HG02981 (cell line): ENCODE measurements at regions not wholly inside any gene's neighbourhood (a gene's known extent, or its start where the extent isn't known, plus 50 kb on each side); places are given as distances from the start of the nearest gene placed in this dataset.
"Not testable (repeated sequence)": the region's sequence is repeated elsewhere in the genome, so short reads cannot be mapped to it uniquely, and the experiment has no call there.

Experiments
- ATAC-seq: cut with Tn5 transposase; IDR thresholded peaks from one replicate; pipeline ENCODE4 v1.9.1; 2021; ENCODE audit warnings: mild to moderate bottlenecking, moderate library complexity; ENCODE audit not compliant: unreplicated experiment

DNA sequence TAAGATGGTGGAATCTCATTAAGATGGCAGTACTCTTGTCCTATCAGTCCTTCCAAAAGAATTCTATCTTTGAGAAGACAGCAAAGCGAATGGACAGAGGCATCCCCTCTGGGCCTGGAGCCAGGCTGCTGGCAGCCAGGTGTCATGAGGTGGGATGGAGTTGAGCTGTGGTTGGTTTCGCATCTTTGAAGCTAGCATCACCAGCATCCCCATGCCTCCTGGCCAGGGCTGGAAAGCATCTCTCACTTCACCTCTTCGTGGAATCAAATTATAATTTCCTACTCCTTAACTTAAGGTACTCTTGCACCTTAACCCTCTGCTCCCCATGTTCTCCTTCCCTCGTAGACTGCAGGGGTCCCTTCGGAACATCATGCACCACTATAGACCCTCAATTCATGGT, 248.3 kb downstream of the GADD45G start:
- ATAC-seq, result no peak

DNA sequence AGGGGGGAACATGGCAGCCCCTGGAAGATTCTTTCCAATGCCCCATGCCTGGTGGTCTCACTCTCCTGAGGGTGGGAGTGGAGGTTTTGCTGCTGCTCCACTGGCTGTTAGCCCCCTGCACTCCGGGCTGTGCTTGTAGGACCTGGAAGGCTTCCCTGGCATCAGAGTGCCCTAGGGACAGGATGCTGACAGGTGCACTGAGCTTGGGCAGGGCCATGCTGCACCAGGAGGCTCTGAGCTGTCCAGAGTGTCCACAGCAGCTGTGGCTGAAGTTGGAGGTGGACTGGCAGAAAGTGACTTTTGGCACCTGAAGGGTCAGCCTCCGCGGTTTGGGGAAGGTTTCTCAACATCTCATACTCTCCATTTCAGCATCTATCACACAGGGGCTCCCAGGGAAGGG, 249.1 kb downstream of the GADD45G start:
- no peak for ATAC-seq

DNA sequence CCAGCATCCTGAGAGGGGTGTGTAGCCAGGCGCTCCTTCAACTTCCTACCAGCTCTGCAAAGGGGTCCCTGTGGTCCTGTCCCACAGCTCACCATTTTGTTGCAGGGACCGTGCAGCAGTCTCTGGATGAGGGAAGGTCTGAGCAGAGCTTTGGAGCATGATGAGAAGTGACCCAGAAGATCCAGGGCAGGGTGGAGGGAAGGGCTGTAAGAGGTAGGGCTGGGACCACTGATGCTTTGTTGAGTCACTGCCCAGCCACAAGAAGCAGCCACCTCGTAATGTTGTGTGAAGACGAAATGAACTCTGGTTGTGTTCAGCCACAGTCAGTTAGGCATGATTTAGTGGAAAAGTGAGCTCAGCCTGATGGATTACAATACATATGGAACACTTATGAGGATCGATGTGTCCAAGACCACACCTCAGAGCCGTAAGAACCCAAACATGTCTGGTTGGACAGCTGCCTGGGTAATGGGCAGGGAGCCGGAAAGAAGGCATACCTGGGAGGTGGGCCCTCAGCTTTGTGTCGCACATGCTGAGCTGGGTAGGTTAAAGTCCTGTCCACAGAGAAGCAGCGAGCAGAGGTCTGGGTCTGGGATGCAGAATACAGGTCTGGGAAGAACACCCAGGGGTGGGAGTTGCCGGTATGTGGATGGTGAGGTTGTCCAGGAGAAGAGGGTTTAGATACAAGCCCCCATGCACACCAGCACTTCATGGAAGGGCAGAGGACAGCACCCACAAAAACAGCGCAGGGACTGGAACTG, 250.1 kb downstream of the GADD45G start:
- ATAC-seq, result no peak

- not testable (repeated sequence) for ATAC-seq
Observed at GRCh38 chr9:89856296-89856695, 251.5 kb downstream of the GADD45G start.

- ATAC-seq, result not testable (repeated sequence)
Observed at GRCh38 chr9:89856950-89857349, 252.1 kb downstream of the GADD45G start.

DNA sequence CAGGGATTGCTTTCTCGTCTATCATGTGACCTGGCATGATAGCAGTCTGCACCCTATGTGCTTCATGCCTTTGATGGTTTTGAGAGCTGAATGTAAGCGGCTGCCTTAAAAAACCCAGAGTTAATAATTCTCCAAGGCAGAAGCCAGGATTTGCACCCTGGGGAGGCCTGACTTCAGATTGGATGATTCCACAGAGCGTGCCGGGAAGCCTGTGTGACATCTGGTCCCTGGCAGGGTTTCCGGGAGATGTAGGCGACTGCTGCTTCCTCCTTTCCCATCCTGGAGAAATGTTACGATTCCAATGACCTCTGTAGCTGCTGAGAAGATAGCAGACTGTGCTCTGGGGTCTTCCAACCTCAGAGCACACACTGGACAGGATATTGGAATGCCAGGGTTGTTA, 255.0 kb downstream of the GADD45G start:
- ATAC-seq, result not testable (repeated sequence)

GRCh38 chr9:89861371-89861770, 256.6 kb downstream of the GADD45G start:
- not testable (repeated sequence) for ATAC-seq

GRCh38 chr9:89862316-89862715, 257.5 kb downstream of the GADD45G start:
- ATAC-seq, result no peak

DNA sequence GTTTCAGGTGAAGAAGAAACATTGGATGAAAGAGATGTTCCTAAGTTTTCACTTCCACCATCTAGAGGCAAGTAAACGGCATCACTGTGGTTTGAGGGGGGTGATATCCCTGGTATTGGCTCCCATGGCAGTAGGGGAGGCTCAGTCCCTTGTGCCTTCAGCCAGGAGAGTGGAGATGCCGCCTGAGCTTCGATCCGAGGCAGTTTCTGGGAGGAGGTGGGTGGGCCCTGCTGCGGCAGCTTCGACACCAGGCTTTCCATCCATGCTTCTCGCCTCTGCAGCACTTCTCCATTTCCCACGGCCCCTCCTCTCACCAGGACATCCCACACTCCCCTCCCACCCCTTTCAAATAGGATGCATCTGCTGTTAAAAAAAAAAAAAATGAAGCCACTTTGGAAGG, 258.3 kb downstream of the GADD45G start:
- ATAC-seq, result no peak

DNA sequence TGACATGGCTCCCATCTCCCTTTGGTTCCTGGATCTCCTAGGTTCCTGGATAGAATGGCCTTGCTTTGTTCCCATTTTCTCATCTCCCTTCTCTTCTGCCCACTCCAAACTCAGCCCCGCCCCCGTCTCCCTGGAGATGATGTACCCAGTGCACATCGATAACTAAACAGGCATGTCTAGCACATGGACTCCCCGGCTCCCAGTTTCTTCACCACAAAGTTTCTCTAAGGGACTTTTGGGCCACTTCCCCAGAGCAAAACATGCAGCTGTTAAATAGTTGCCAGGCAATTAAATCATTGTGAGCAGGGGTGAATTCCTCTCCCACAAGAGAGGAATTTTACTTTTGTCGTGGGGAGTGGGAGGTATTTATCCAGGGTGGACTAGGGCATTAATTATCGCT, 259.0 kb downstream of the GADD45G start:
- ATAC-seq, result no peak

GRCh38 chr9:89864257-89864656, 259.4 kb downstream of the GADD45G start:
- ATAC-seq, result no peak

DNA sequence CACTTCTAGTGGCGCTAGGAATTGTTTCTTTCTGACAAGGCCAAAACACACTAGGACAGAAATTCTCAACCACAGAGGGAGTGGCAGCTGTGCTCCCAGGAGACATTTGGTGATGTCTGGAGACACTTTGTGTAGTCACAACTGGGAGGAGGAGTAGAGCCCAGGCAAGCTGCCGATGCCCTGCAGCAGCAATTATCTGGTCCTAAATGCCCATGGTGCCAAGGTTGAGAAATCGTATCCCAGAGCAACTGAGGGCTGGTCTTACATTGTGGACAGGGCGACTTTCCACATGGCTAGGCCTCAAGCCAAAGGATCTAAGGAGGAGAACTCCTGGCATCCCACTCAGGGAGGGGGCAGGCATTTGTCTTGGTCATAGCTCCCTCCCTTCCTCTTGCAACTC, 259.9 kb downstream of the GADD45G start:
- ATAC-seq, result no peak

DNA sequence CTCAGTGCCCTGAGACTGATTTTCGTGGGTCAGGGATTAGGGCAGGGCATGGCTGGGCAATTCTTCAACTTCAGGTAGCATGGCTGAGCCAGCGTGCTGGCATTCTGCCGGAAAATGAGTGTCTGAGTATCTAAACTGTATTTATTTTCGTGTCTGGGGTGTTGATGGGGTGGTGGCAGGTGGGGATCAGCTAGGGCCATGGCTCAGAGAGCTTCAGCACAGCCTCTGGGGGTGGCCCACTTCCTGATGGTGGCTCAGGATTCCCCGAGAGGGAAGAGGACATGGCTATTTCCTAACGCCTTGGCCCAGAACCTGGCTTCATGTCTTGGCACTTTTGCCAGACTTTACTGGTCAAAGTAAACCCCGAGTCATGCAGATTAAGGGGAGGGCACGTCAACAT, 260.5 kb downstream of the GADD45G start:
- ATAC-seq, result no peak

DNA sequence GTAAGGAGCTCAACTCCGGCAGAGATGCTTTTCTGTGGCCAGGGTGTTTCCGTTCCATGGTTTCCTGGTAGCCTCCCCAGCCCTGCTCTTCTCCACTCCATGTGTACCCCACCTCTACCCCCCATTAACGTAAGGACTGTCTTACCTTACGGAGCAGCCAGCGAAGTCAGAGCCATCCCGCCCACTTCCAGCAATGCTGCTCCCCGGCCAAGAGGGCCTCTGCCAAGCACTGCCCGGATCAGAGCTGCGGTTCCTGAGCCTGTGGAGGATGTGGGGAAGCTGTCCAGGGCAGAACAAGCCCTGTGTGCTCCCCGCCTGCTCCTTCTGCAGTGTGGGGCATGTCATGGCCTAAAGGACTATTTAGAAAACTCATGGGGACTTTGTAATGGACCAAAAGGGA, 261.2 kb downstream of the GADD45G start:
- ATAC-seq, result no peak

DNA sequence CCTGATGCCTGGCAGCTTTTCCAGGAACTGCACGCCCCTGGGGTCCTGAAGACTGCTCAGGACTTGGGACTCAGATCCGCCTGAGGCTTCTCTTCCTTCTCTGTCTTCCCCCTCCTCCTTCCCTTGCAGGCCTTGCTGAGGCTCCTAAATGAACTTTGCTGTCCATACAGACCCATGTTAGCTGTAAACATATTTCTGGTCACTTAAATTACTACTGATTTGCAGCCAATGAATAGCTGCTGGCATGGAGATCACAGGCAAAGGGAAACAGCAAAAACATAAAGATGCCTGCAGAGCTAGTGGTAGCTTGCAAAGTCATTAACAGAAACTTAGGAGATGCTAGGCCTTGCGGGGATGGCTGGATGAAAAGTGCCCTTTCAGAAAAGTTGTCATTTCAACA, 261.9 kb downstream of the GADD45G start:
- ATAC-seq, result no peak

DNA sequence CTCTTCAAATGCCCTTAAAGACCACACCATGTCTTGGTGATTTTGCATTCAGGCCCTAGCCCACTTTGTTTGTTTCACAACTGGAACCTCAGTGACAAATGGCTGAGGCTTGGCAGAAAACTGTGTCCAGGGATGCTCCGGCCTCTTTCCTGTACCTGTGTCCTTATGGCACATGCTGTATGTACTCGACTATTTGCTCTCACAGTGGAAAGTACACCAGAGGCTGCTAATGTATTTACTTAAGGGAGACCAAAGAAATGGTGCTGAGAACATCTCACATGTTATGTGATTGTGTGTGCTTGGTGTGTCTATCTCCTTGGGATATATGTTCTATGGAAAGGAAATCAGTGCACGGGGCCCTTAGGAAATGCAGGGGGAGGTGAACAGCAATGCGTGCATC, 263.3 kb downstream of the GADD45G start:
- ATAC-seq, result no peak

GRCh38 chr9:89869793-89870580, 265.2 kb downstream of the GADD45G start:
- ATAC-seq, result no peak

GRCh38 chr9:89871871-89872331, 267.1 kb downstream of the GADD45G start:
- no peak for ATAC-seq

DNA sequence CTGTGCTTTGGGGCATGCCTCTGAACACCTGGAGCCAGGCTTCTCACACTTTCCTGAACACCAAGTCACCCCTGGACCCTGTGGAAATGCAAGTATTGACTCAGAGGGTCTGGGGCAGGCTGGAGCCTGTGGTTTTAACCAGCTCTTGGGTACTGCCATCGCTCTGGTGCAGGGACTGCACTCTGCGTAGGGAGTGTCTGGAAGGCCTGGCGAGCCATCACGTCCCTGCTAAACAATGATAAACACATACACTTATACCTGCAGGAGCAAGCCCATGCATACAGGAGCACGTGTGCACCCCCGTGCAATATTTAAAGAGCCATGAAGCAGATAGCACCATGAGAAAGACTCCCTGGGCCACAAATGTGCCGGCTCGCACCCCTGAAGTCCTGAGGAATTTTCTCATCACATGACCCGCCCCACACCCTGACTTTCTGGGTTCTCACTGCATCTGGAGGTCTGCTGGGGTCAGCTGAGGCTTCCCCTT, 267.7 kb downstream of the GADD45G start:
- ATAC-seq, result no peak

DNA sequence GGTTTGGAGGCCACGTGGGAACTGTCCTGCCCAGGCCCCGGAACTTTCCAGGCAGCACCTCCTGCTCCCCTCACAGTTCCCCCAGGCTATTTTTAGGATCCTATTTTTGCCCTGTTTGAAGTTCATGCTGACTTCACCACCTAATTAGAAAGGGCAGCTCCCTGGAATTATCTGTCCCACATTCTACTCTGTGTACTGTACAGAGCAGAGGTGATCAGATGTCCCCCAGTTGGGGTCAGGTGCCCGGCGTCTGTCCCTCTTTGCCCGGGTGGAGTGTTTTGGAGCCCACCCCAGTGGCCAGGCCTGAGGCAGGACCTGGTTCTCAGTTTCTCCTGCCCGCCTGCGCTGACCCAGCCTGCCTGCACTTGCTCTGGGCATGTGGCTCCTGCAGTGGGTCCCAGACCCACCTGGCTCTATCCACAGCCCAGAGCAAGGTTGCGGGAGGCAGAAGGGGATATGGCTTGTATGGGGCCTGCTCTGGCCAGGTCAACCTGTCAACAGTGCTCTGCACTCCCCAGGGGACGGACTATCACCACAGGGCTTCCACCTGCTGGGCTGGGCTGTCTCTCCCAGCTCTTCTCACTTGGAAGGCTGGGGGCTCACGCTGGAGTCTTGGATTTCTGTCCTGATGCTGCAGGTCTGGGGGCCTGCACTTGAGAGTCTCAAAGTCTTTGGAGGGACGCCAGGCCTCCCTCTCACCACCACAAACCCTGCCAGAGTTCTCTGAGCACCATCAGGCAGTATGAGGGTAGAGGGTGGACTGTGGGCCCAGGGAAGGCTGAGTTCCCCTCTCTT, 268.3 kb downstream of the GADD45G start:
- ATAC-seq, result no peak

- ATAC-seq, result no peak
Observed at GRCh38 chr9:89873801-89874200, 269.0 kb downstream of the GADD45G start.
